ENCODE measurements at regions not wholly inside any gene's neighbourhood (a gene's known extent, or its start where the extent isn't known, plus 50 kb on each side); places are given as distances from the start of the nearest gene placed in this dataset.

DNA sequence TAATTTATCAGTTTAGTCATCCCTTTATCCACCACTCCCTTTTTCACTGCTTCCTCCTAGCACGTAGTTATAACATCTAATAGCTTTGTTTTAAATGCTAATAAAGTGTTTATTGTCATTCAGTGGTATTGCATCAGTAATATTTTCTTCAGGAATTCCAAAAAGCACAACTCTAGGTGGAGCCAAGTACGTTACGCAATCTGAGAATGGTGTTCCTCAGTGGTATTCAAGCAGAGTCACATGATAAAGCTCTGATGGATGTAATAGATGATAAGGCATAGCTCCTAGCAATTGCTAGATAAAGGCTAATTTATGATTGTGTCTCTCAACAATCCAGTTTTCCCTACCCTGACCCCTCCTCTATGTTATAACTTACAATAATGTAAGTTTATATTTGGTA, 494.6 kb upstream of the ADGRL4 start:
- TF ChIP-seq YY1 (IDR thresholded peaks at IDR 0.05; ENCODE audit: insufficient read depth, insufficient read length) (no peak), SUZ12 (IDR thresholded peaks at IDR 0.05; ENCODE audit: extremely low read depth, insufficient read depth, insufficient read length) (no peak), ZNF274 (IDR thresholded peaks at IDR 0.05; ENCODE audit: low read depth, low read length) (no peak)
